Mesendoderm (in vitro differentiated cells): ENCODE measurements at regions not wholly inside any gene's neighbourhood (a gene's known extent, or its start where the extent isn't known, plus 50 kb on each side); places are given as distances from the start of the nearest gene placed in this dataset.

Source experiments
- DNase-seq: peaks from one replicate; pipeline ENCODE4 v3.0.0; 2013
- H2AK5ac ChIP-seq: 2 replicates; pipeline ENCODE4 v1.6.1; 2013; ENCODE audit warnings: low read length, inconsistent platforms
- H2BK120ac ChIP-seq: 2 replicates; pipeline ENCODE4 v1.6.1; 2013; ENCODE audit warnings: low read depth, mild to moderate bottlenecking, low read length, moderate library complexity, mixed read lengths
- H2BK15ac ChIP-seq: replicated peaks from 2 replicates; pipeline ENCODE4 v1.6.1; 2013; ENCODE audit warnings: low read depth, mild to moderate bottlenecking, moderate library complexity
- H2BK5ac ChIP-seq: 2 replicates; pipeline ENCODE4 v1.6.1; 2013; ENCODE audit warnings: low read length, inconsistent platforms
- H3K18ac ChIP-seq: 2 replicates; pipeline ENCODE4 v1.6.1; 2013; ENCODE audit warnings: mild to moderate bottlenecking, low read length, mixed read lengths
- H3K23ac ChIP-seq: one replicate; pipeline ENCODE4 v1.6.1; 2013; ENCODE audit warnings: low read length
- H3K27ac ChIP-seq: 2 replicates; pipeline ENCODE4 v1.5.1; 2013; ENCODE audit warnings: low read depth, mild to moderate bottlenecking, inconsistent platforms, low read length, moderate library complexity
- H3K27me3 ChIP-seq: 2 replicates; pipeline ENCODE4 v1.6.1; 2013; ENCODE audit warnings: low read length, control low read depth, mild to moderate bottlenecking, inconsistent platforms; ENCODE audit not compliant: insufficient read depth, poor library complexity
- H3K36me3 ChIP-seq: 2 replicates; pipeline ENCODE4 v1.6.1; 2013; ENCODE audit warnings: low read length, inconsistent platforms; ENCODE audit not compliant: control insufficient read depth, insufficient read depth
- H3K4ac ChIP-seq: one replicate; pipeline ENCODE4 v1.6.1; 2013; ENCODE audit warnings: low read depth, mild to moderate bottlenecking, low read length, moderate library complexity
- H3K4me1 ChIP-seq: 2 replicates; pipeline ENCODE4 v1.6.1; 2013; ENCODE audit warnings: low read depth, low read length, inconsistent platforms; ENCODE audit not compliant: control insufficient read depth
- H3K4me2 ChIP-seq: 2 replicates; pipeline ENCODE4 v1.6.1; 2013; ENCODE audit warnings: low read length
- H3K4me3 ChIP-seq: 2 replicates; pipeline ENCODE4 v1.5.1; 2013; ENCODE audit warnings: mild to moderate bottlenecking, low read length
- H3K56ac ChIP-seq: one replicate; pipeline ENCODE4 v1.6.1; 2013; ENCODE audit warnings: low read length
- H3K79me1 ChIP-seq: 2 replicates; pipeline ENCODE4 v1.6.1; 2013; ENCODE audit warnings: low read length, inconsistent platforms
- H3K79me2 ChIP-seq: 2 replicates; pipeline ENCODE4 v1.6.1; 2013; ENCODE audit warnings: mild to moderate bottlenecking, low read length; ENCODE audit not compliant: control insufficient read depth, insufficient read depth
- H3K9ac ChIP-seq: 2 replicates; pipeline ENCODE4 v1.6.1; 2013; ENCODE audit warnings: low read length, inconsistent platforms
- H4K5ac ChIP-seq: one replicate; pipeline ENCODE4 v1.6.1; 2013; ENCODE audit warnings: low read length
- H4K8ac ChIP-seq: one replicate; pipeline ENCODE4 v1.6.1; 2013; ENCODE audit warnings: low read depth, mild to moderate bottlenecking, control low read depth, low read length, moderate library complexity
- WGBS: extraction: QIAGEN DNeasy Blood & Tissue Kit; methylation state at CpG from one replicate; pipeline ENCODE4 v1.1.7; 2013; ENCODE audit warnings: low lambda C conversion rate, missing lambda C conversion rate; ENCODE audit not compliant: insufficient coverage; ENCODE audit errors: extremely low coverage; 5-methylcytosine and 5-hydroxymethylcytosine counted together

DNA sequence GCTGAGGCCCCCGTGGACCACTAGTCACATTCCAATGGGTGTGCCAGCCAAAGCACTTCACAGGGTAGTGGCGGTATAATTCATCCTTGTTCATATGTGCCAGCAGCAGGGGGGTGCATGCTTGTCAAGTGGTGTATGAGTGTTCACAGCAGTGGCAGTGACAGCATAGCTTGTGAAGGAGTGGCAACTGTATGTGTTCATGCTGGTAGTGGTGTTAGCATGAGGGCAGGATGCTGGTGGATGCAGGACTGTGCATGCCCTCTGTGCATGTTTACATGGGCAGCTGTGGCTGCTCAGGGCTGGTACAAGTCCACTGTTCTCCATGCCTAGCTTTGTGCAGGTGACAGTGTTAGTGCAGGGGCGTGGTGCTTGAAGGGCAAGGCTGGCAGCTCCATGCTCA lies 253.4 kb upstream of the DMAC1 start:
- Histone ChIP-seq H3K4me1 (no peaks in the 10 kb centered on the region), H3K27me3 (no peaks in the 10 kb centered on the region), H3K4me2 (no peak overlapping the region), H3K23ac (no peak overlapping the region), H4K5ac (no peak overlapping the region), H3K79me1 (no peaks in the 10 kb centered on the region), H2BK15ac (no peak overlapping the region), H3K79me2 (no peaks in the 10 kb centered on the region), H3K56ac (no peak overlapping the region), H4K8ac (no peak overlapping the region), H2AK5ac (no peak overlapping the region), H3K18ac (no peak overlapping the region), H3K27ac (no peak overlapping the region), H3K4ac (no peak overlapping the region), H3K4me3 (no peak overlapping the region), H2BK5ac (no peak overlapping the region), H2BK120ac (no peak overlapping the region), H3K9ac (no peak overlapping the region), H3K36me3 (no peaks in the 10 kb centered on the region)
- DNase-seq: no peak
- no CpG with 5 or more reads among the region's 3 CpGs for WGBS

DNA sequence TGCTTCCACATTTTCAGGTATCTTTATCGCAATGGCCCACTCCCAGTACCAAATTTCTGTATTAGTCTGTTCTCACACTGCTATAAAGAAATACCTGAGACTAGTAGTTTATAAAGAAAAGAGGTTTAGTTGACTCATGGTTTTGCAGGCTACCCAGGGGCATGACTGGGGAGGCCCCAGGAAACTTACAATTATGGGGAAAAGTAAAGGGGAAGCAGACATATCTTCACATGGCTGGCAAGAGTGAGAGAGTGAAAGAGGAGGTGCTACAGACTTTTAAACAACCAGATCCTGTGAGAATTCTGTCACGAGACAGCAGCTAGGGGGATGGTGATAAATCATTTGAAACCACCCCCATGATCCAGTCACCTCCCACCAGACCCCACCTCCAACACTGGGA lies 238.2 kb upstream of the DMAC1 start:
- no peaks in the 10 kb centered on the region for H3K79me2 ChIP-seq
- no peaks in the 10 kb centered on the region for H3K79me1 ChIP-seq
- no peak overlapping the region for H4K5ac ChIP-seq
- H3K23ac ChIP-seq: no peak overlapping the region
- no peak overlapping the region for H3K4ac ChIP-seq
- H2BK5ac ChIP-seq: no peak overlapping the region
- H3K4me1 ChIP-seq: no peaks in the 10 kb centered on the region
- H2BK15ac ChIP-seq: no peak overlapping the region
- no peak overlapping the region for H3K9ac ChIP-seq
- no peak overlapping the region for H2AK5ac ChIP-seq
- DNase-seq: no peak
- H3K4me2 ChIP-seq: no peak overlapping the region
- no peak overlapping the region for H4K8ac ChIP-seq
- H3K56ac ChIP-seq: no peak overlapping the region
- H3K36me3 ChIP-seq: no peaks in the 10 kb centered on the region
- no peak overlapping the region for H3K4me3 ChIP-seq
- H3K27ac ChIP-seq: no peak overlapping the region
- no CpG with 5 or more reads among the region's 2 CpGs for WGBS
- no peaks in the 10 kb centered on the region for H3K27me3 ChIP-seq
- no peak overlapping the region for H2BK120ac ChIP-seq
- no peak overlapping the region for H3K18ac ChIP-seq

DNA sequence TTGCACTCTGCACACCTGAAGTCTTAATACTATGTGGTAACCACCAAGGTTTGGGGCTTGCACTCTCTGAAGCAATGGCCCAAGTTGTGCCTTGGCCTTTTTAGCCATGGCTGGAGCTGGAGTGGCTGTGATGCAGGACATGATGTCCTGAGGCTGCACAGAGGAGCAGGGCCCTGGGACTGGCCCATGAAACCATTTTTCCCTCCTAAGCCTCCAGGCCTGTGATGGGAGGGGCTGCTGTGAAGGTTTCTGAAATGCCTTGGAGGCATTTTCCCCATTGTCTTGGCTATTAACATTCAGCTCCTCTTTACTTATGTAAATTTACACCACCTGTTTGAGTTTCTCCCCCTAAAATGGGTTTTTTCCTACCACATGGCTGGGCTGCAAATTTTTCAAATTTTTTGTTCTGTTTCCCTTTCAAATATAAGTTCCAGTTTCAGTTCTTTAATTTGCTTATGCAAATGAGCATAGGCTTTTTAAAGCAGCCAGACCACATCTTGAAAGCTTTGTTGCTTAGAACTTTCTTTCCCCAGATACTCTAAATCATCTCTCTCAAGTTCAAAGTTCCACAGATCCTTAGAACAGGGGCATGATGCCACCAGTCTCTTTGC lies 237.4 kb upstream of the DMAC1 start:
- DNase-seq: no peak
- no peak overlapping the region for H3K56ac ChIP-seq

DNA sequence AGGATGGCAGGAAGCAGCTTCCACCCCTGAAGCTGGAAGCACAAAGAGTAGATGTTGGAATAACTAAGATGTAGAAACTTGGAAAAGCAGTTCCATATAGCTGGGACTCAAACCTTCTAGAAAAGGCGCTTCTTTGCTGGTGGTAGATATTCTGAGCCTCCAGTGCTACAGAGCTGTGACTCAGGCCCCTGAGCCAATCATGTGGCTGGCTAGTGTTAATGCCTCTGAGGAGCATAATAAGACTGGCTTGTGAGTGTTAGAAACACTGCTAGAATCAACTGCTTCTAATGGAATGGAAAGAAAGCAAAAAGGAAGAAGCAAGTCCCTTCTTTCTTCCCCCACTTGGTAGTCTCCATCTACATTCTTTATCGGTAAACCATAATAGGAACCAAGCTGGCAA lies 234.2 kb upstream of the DMAC1 start:
- WGBS: no CpG with 5 or more reads among the region's 2 CpGs

More for the DNA sequence above, 237.4 kb upstream of the DMAC1 start:
- Histone ChIP-seq H2BK15ac (no peak overlapping the region), H3K9ac (no peak overlapping the region), H3K27ac (no peak overlapping the region), H3K4me1 (no peaks in the 10 kb centered on the region), H3K4me3 (no peak overlapping the region), H3K23ac (no peak overlapping the region), H3K36me3 (no peaks in the 10 kb centered on the region), H3K27me3 (no peaks in the 10 kb centered on the region), H3K79me2 (no peaks in the 10 kb centered on the region), H4K5ac (no peak overlapping the region), H2BK120ac (no peak overlapping the region), H3K18ac (no peak overlapping the region), H4K8ac (no peak overlapping the region), H3K4me2 (no peak overlapping the region), H2BK5ac (no peak overlapping the region), H3K79me1 (no peaks in the 10 kb centered on the region), H2AK5ac (no peak overlapping the region), H3K4ac (no peak overlapping the region)

DNA sequence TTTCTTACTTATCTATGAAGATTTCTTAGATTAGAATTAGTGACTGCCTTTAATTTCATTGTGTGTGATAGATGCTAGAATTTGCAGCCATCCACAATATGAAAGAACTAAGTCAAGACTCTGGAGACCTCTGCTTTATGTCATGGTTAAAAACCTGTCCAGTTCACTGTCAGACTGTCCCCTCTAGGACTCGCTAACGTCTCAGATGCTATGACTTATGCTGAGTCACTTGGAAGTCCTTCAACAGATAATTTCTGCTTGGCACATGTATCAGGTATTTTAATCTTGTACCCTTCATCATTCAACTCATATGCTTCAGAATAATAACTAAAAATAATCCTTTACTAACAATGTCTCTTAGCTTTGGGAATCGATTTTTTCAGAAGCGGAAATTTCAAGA lies 230.5 kb upstream of the DMAC1 start:
- Histone ChIP-seq H3K23ac (no peak overlapping the region), H4K8ac (no peak overlapping the region), H3K4me1 (no peaks in the 10 kb centered on the region), H3K27ac (no peak overlapping the region), H3K4me3 (no peak overlapping the region), H3K4me2 (no peak overlapping the region), H3K4ac (no peak overlapping the region), H3K9ac (no peak overlapping the region), H2BK15ac (no peak overlapping the region), H2BK120ac (no peak overlapping the region), H3K36me3 (no peaks in the 10 kb centered on the region), H2BK5ac (no peak overlapping the region), H4K5ac (no peak overlapping the region), H3K79me1 (no peaks in the 10 kb centered on the region), H3K79me2 (no peaks in the 10 kb centered on the region), H3K18ac (no peak overlapping the region), H3K27me3 (no peaks in the 10 kb centered on the region), H3K56ac (no peak overlapping the region), H2AK5ac (no peak overlapping the region)
- DNase-seq: no peak
- no CpG with 5 or more reads among the region's 4 CpGs for WGBS

More for the DNA sequence above, 234.2 kb upstream of the DMAC1 start:
- H3K4me3 ChIP-seq: no peak overlapping the region
- no peak overlapping the region for H3K27ac ChIP-seq
- H2BK5ac ChIP-seq: no peak overlapping the region
- H3K79me2 ChIP-seq: no peaks in the 10 kb centered on the region
- H3K23ac ChIP-seq: no peak overlapping the region
- no peak overlapping the region for H2BK120ac ChIP-seq
- H3K36me3 ChIP-seq: no peaks in the 10 kb centered on the region
- no peak overlapping the region for H3K4ac ChIP-seq
- H3K4me2 ChIP-seq: no peak overlapping the region
- no peak overlapping the region for H3K18ac ChIP-seq
- no peak overlapping the region for H2AK5ac ChIP-seq
- H4K5ac ChIP-seq: no peak overlapping the region
- no peak overlapping the region for H3K56ac ChIP-seq
- H3K4me1 ChIP-seq: no peaks in the 10 kb centered on the region
- no peak overlapping the region for H4K8ac ChIP-seq
- H2BK15ac ChIP-seq: no peak overlapping the region
- no peak for DNase-seq
- no peaks in the 10 kb centered on the region for H3K27me3 ChIP-seq
- no peak overlapping the region for H3K9ac ChIP-seq
- no peaks in the 10 kb centered on the region for H3K79me1 ChIP-seq

DNA sequence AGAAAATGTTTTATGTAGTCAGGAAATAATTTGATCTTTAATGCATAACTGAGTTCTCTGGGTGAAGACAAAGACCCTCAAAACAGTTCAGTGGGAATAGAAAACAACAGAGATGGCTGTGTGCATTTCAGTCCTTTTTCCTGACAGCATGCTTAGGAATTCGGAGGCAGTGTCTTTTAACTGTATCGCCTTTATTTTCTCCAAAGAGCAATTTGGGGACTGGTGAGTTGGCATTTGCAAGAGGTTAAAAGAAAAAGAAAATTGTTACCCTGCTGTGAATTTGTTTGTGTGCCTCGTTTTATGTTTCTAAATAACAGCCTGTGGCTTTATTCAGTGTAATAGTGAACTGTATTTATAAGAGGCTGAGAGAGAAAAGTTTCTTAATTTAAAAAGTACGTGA lies 227.8 kb upstream of the DMAC1 start:
- no peak overlapping the region for H3K56ac ChIP-seq
- no peak overlapping the region for H3K4me2 ChIP-seq
- H2BK5ac ChIP-seq: no peak overlapping the region
- H3K23ac ChIP-seq: no peak overlapping the region
- H4K5ac ChIP-seq: no peak overlapping the region
- H3K36me3 ChIP-seq: no peaks in the 10 kb centered on the region
- no peak overlapping the region for H4K8ac ChIP-seq
- H3K27ac ChIP-seq: no peak overlapping the region
- no peak overlapping the region for H2AK5ac ChIP-seq
- no peak overlapping the region for H2BK120ac ChIP-seq
- no peak overlapping the region for H3K18ac ChIP-seq
- no CpG with 5 or more reads among the region's 4 CpGs for WGBS
- no peaks in the 10 kb centered on the region for H3K79me1 ChIP-seq
- H2BK15ac ChIP-seq: no peak overlapping the region
- H3K27me3 ChIP-seq: no peaks in the 10 kb centered on the region
- no peaks in the 10 kb centered on the region for H3K4me1 ChIP-seq
- H3K9ac ChIP-seq: no peak overlapping the region
- H3K4ac ChIP-seq: no peak overlapping the region
- H3K4me3 ChIP-seq: no peak overlapping the region
- no peaks in the 10 kb centered on the region for H3K79me2 ChIP-seq
- DNase-seq: no peak
